ENCODE measurements at regions not wholly inside any gene's neighbourhood (a gene's known extent, or its start where the extent isn't known, plus 50 kb on each side); places are given as distances from the start of the nearest gene placed in this dataset.

DNA sequence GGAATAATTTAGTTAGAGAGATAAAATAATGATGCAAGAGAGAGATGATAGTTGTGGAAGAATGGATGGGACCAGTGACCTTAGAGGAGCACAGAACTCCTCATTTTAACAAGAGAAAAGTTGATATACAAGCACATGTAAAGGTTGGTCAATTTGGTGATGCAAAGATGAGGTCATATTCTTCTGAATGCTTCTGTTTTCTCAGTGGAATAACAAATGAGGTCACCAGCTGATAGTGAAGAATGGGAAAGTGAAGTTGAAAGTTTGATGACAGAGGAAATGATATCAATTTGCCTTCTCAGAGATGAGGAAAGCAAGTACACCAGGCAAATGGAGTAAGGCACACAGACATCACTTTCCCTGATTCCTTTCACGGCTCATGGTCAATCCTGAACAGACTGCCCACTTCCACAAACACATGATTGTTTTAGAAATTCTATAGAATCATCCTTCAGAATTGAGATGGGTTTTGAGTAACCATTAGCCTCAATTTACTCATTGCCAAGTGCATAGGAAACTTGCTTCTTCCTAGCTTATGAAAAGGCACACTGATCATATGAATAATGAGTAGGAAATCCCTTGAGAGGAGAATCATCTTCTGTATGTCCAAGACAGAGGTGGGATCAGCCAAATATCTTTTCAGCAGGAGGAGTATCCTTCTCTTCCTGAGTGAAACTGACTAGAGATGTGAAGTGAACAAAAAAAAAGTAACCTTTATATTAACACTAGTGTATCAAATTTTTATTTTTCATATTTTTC, 82.4 kb upstream of the TCF21 start:
- TF ChIP-seq RCOR1 (IDR thresholded peaks at IDR 0.05; ENCODE audit: insufficient replicate concordance, low read length) (no peak), BHLHE40 (IDR thresholded peaks at IDR 0.05; ENCODE audit: low read depth, low read length) (no peak), RAD21 (IDR thresholded peaks at IDR 0.05; ENCODE audit: low read length) (no peak), MXI1 (IDR thresholded peaks at IDR 0.05; ENCODE audit: borderline replicate concordance, low read depth, low read length) (no peak), POLR2A (IDR thresholded peaks at IDR 0.05; ENCODE audit: low read depth, low read length) (no peak), SMC3 (IDR thresholded peaks at IDR 0.05; ENCODE audit: low read depth, low read length) (no peak), CHD1 (IDR thresholded peaks at IDR 0.05; ENCODE audit: low read depth, low read length) (no peak)
- TF ChIP-seq, protein P1, sequence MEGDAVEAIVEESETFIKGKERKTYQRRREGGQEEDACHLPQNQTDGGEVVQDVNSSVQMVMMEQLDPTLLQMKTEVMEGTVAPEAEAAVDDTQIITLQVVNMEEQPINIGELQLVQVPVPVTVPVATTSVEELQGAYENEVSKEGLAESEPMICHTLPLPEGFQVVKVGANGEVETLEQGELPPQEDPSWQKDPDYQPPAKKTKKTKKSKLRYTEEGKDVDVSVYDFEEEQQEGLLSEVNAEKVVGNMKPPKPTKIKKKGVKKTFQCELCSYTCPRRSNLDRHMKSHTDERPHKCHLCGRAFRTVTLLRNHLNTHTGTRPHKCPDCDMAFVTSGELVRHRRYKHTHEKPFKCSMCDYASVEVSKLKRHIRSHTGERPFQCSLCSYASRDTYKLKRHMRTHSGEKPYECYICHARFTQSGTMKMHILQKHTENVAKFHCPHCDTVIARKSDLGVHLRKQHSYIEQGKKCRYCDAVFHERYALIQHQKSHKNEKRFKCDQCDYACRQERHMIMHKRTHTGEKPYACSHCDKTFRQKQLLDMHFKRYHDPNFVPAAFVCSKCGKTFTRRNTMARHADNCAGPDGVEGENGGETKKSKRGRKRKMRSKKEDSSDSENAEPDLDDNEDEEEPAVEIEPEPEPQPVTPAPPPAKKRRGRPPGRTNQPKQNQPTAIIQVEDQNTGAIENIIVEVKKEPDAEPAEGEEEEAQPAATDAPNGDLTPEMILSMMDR (conservative IDR thresholded peaks at IDR 0.05; ENCODE audit: low read depth, low read length) = no peak
- TF ChIP-seq, protein P2, sequence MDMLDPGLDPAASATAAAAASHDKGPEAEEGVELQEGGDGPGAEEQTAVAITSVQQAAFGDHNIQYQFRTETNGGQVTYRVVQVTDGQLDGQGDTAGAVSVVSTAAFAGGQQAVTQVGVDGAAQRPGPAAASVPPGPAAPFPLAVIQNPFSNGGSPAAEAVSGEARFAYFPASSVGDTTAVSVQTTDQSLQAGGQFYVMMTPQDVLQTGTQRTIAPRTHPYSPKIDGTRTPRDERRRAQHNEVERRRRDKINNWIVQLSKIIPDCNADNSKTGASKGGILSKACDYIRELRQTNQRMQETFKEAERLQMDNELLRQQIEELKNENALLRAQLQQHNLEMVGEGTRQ (IDR thresholded peaks at IDR 0.05; ENCODE audit: low read depth, low read length) = no peak
- TF ChIP-seq, protein P3, sequence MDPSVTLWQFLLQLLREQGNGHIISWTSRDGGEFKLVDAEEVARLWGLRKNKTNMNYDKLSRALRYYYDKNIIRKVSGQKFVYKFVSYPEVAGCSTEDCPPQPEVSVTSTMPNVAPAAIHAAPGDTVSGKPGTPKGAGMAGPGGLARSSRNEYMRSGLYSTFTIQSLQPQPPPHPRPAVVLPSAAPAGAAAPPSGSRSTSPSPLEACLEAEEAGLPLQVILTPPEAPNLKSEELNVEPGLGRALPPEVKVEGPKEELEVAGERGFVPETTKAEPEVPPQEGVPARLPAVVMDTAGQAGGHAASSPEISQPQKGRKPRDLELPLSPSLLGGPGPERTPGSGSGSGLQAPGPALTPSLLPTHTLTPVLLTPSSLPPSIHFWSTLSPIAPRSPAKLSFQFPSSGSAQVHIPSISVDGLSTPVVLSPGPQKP (IDR thresholded peaks at IDR 0.05; ENCODE audit: borderline replicate concordance, low read depth, low read length) = no peak

All from IMR-90 (cell line).